PC-9 (cell line): ENCODE measurements at regions not wholly inside any gene's neighbourhood (a gene's known extent, or its start where the extent isn't known, plus 50 kb on each side); places are given as distances from the start of the nearest gene placed in this dataset.

ENCODE experiments used
- BruUV-seq: library from RNA; stranded (reverse); fragments of 400-500 nt; replicated peaks from 2 replicates; lab custom pipeline; 2021; lab: Mats Ljungman, UMichigan
- CTCF ChIA-PET: fragments of 300-600 bp; sonication (Branson Sonifier 250); formaldehyde crosslinking; loops from one replicate; lab custom pipeline; 2022; ENCODE audit warnings: antibody characterized with exemption; lab: Charles Lee
- POLR2A ChIA-PET: fragments of 300-600 bp; sonication (Branson Sonifier 250); formaldehyde crosslinking; loops from one replicate; lab custom pipeline; 2022; ENCODE audit warnings: antibody characterized with exemption; ENCODE audit not compliant: unreplicated experiment; lab: Charles Lee
- DNase-seq, 2 experiments: peaks; one replicate each; pipeline versions ENCODE4 v3.0.0 to v3.0.0-alpha.2; 2015 to 2022; ENCODE audit warnings: mixed read lengths in 1 of 2
- H2AFZ ChIP-seq: fragments of 200-600 bp; sonication (generic); 2 replicates; pipeline ENCODE4 v1.8.1; 2017; ENCODE audit warnings: antibody characterized with exemption
- H3F3A ChIP-seq: fragments of 200-600 bp; sonication (generic); 2 replicates; pipeline ENCODE4 v1.8.1; 2017; ENCODE audit warnings: antibody characterized with exemption, mild to moderate bottlenecking, low read depth; ENCODE audit not compliant: insufficient read depth
- H3K27ac ChIP-seq: fragments of 200-600 bp; sonication (generic); 2 replicates; pipeline ENCODE4 v1.6.1; 2016; ENCODE audit warnings: mixed run types
- H3K27me3 ChIP-seq: fragments of 200-600 bp; sonication (generic); 2 replicates; pipeline ENCODE4 v1.6.1; 2016; ENCODE audit warnings: low read depth, mixed run types; ENCODE audit not compliant: insufficient read depth
- H3K36me3 ChIP-seq: fragments of 200-600 bp; sonication (generic); 2 replicates; pipeline ENCODE4 v1.6.1; 2016; ENCODE audit warnings: low read depth, mixed run types
- H3K4me1 ChIP-seq: fragments of 200-600 bp; sonication (generic); replicated peaks from 2 replicates; pipeline ENCODE4 v1.6.1; 2016; ENCODE audit warnings: mixed run types; ENCODE audit not compliant: insufficient read depth
- H3K4me2 ChIP-seq: fragments of 200-600 bp; sonication (generic); 2 replicates; pipeline ENCODE4 v1.6.1; 2017; ENCODE audit warnings: mixed run types
- H3K4me3 ChIP-seq: fragments of 200-600 bp; sonication (generic); 2 replicates; pipeline ENCODE4 v1.6.1; 2016; ENCODE audit warnings: mixed run types
- H3K79me2 ChIP-seq: fragments of 200-600 bp; sonication (generic); 2 replicates; pipeline ENCODE4 v1.6.1; 2017; ENCODE audit warnings: low read depth, mixed run types
- H3K9me2 ChIP-seq: fragments of 200-600 bp; sonication (generic); 2 replicates; pipeline ENCODE4 v1.8.1; 2017; ENCODE audit warnings: mild to moderate bottlenecking; ENCODE audit not compliant: insufficient read depth
- H3K9me3 ChIP-seq: fragments of 200-600 bp; sonication (generic); 2 replicates; pipeline ENCODE4 v1.8.1; 2016; ENCODE audit warnings: low read depth; ENCODE audit not compliant: insufficient read depth
- H4K20me1 ChIP-seq: fragments of 200-600 bp; sonication (generic); 2 replicates; pipeline ENCODE4 v1.8.1; 2017; ENCODE audit not compliant: insufficient read depth
- EZH2 ChIP-seq: fragments of 200-600 bp; sonication (generic); IDR thresholded peaks from 2 replicates; pipeline ENCODE4 v1.8.0; 2017; ENCODE audit warnings: antibody characterized with exemption, low read depth
- intact Hi-C: fragments of 100-400 bp; cut with micrococcal nuclease; formaldehyde crosslinking; loops from one replicate; pipeline ENCODE4 v1.10.0; 2022; ENCODE audit not compliant: unreplicated experiment
- TF ChIP-seq, protein P1 (sequence below): fragments of 200-600 bp; sonication (generic); conservative IDR thresholded peaks from 2 replicates; pipeline ENCODE4 v1.6.1; 2017; ENCODE audit warnings: mixed run types, antibody characterized with exemption, mild to moderate bottlenecking, moderate library complexity

DNA sequence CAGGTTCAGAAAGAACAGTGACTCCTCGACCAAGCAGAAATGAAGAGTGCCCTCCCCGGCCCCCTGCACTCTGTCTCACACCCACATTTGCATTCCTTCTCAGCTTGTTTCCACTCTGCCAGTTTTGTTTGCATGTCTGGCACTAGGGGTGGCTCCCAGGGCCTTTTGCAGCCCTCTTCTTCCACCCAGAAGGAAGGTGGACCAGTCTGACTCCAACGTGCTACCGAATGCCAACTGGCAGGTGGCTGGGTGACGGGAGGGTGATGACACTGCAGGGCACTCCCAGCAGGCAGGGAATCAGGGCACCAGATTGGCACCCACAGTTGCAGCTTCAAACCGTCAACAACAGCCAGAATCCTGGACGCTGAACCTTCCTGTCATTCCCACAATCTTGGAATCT lies 371.1 kb downstream of the TXNL1 start:
- CTCF ChIA-PET: no interaction called here
- Histone ChIP-seq H3K9me3 (no peaks in the 10 kb centered on the region), H3K36me3 (no peaks in the 10 kb centered on the region), H3K4me2 (no peak overlapping the region), H3K9me2 (no peaks in the 10 kb centered on the region; the same call in 1 of the 2 replicates), H3K27ac (no peak overlapping the region), H3F3A (no peaks in the 10 kb centered on the region), H4K20me1 (no peaks in the 10 kb centered on the region), H2AFZ (no peak overlapping the region), H3K79me2 (no peaks in the 10 kb centered on the region), H3K4me3 (no peak overlapping the region), H3K27me3 (no peaks in the 10 kb centered on the region), H3K4me1 (no peaks in the 10 kb centered on the region)
- no TSS peak for BruUV-seq
- no peak for DNase-seq
- intact Hi-C loops: no loop called here
- no peak for TF ChIP-seq EZH2
- TF ChIP-seq, protein P1, sequence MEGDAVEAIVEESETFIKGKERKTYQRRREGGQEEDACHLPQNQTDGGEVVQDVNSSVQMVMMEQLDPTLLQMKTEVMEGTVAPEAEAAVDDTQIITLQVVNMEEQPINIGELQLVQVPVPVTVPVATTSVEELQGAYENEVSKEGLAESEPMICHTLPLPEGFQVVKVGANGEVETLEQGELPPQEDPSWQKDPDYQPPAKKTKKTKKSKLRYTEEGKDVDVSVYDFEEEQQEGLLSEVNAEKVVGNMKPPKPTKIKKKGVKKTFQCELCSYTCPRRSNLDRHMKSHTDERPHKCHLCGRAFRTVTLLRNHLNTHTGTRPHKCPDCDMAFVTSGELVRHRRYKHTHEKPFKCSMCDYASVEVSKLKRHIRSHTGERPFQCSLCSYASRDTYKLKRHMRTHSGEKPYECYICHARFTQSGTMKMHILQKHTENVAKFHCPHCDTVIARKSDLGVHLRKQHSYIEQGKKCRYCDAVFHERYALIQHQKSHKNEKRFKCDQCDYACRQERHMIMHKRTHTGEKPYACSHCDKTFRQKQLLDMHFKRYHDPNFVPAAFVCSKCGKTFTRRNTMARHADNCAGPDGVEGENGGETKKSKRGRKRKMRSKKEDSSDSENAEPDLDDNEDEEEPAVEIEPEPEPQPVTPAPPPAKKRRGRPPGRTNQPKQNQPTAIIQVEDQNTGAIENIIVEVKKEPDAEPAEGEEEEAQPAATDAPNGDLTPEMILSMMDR: no peak
- POLR2A ChIA-PET: no interaction called here

DNA sequence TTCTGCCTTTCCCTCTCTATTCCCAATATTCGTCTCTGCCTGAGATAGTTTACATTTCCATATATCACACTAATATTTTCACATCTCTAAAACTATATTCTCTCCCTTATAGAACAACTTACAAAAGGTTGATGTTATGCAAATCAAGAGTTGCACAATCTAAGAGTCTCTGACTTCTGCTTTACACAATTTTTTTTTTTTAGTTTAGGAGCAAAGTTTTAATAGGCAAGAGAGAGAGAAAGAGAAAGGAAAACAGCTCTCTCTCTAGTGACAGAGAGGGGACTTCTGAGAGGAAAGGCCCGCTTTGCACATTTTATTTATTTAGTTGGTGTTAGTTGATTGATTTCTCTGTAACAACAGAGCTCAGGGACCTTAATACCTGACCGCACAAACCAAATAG lies 380.2 kb downstream of the TXNL1 start:
- DNase-seq: no peak
- intact Hi-C loops: no loop called here
- Histone ChIP-seq H3K4me3 (no peak overlapping the region), H3K27me3 (no peaks in the 10 kb centered on the region), H3K4me2 (no peak overlapping the region), H3F3A (no peaks in the 10 kb centered on the region), H3K9me2 (no peaks in the 10 kb centered on the region), H3K27ac (no peak overlapping the region), H3K36me3 (no peaks in the 10 kb centered on the region), H3K9me3 (no peaks in the 10 kb centered on the region; the same call in 1 of the 2 replicates), H3K79me2 (no peaks in the 10 kb centered on the region), H4K20me1 (no peaks in the 10 kb centered on the region), H3K4me1 (no peaks in the 10 kb centered on the region), H2AFZ (no peak overlapping the region)
- POLR2A ChIA-PET: no interaction called here
- no TSS peak for BruUV-seq
- TF ChIP-seq, protein P1: no peak
- TF ChIP-seq EZH2: no peak
- CTCF ChIA-PET: no interaction called here

GRCh38 chr18:56257205-56257604 lies 381.2 kb downstream of the TXNL1 start:
- H2AFZ ChIP-seq: no peak overlapping the region
- peak in 1 of 2 experiments; percentile 47 for DNase-seq
- intact Hi-C loops: no loop called here

More at GRCh38 chr18:56257205-56257604, 381.2 kb downstream of the TXNL1 start:
- H3F3A ChIP-seq: no peaks in the 10 kb centered on the region
- no peaks in the 10 kb centered on the region for H3K79me2 ChIP-seq
- CTCF ChIA-PET: no interaction called here
- no peaks in the 10 kb centered on the region for H3K4me1 ChIP-seq
- H3K27me3 ChIP-seq: no peaks in the 10 kb centered on the region
- no peaks in the 10 kb centered on the region; the same call in 1 of the 2 replicates for H3K9me3 ChIP-seq
- H4K20me1 ChIP-seq: no peaks in the 10 kb centered on the region
- TF ChIP-seq, protein P1: no peak
- no peak for TF ChIP-seq EZH2
- POLR2A ChIA-PET: no interaction called here
- H3K4me2 ChIP-seq: no peak overlapping the region
- no peak overlapping the region for H3K27ac ChIP-seq
- no peak overlapping the region for H3K4me3 ChIP-seq
- no peaks in the 10 kb centered on the region for H3K9me2 ChIP-seq
- BruUV-seq: no TSS peak
- no peaks in the 10 kb centered on the region for H3K36me3 ChIP-seq
